Esophagus squamous epithelium (tissue), 4 donors: ENCODE measurements at regions not wholly inside any gene's neighbourhood (a gene's known extent, or its start where the extent isn't known, plus 50 kb on each side); places are given as distances from the start of the nearest gene placed in this dataset.

ENCODE experiments used
- CTCF ChIP-seq, 6 experiments: fragments of 450-650 bp in 4 of 6; fragments of 200-600 bp in 2 of 6; sonication (generic) in 2 of 6; IDR thresholded peaks; one replicate each; pipeline ENCODE4 v1.5.1; 2016 to 2019; ENCODE audit warnings: antibody characterized with exemption in 6 of 6, mild to moderate bottlenecking in 4 of 6, moderate library complexity in 4 of 6
- POLR2A ChIP-seq, 4 donors: fragments of 450-650 bp; IDR thresholded peaks; one replicate each; pipeline ENCODE4 v1.6.1; 2017; ENCODE audit warnings: antibody characterized with exemption in 4 of 4, mild to moderate bottlenecking in 4 of 4, moderate library complexity in 3 of 4

GRCh38 chr1:104309673-104310072, 560.0 kb downstream of the AMY1C start:
- TF ChIP-seq CTCF (IDR thresholded peaks at IDR 0.05): no peak
- no peak for TF ChIP-seq POLR2A (IDR thresholded peaks at IDR 0.05)
